Activated T-cell treated with anti-CD3 and anti-CD28 coated beads, Interleukin-2, amount 50 U/mL, for 24 hours (primary cell): ENCODE measurements at regions not wholly inside any gene's neighbourhood (a gene's known extent, or its start where the extent isn't known, plus 50 kb on each side); places are given as distances from the start of the nearest gene placed in this dataset.
"Not testable (repeated sequence)": the region's sequence is repeated elsewhere in the genome, so short reads cannot be mapped to it uniquely, and the experiment has no call there.

Experiments
- DNase-seq: peaks from one replicate; pipeline ENCODE4 v3.0.0-alpha.2; 2020
- H3K27ac Mint-ChIP-seq: 2 replicates; pipeline ENCODE4 v1.8.0; 2020; ENCODE audit warnings: mild to moderate bottlenecking, mixed read lengths
- H3K27me3 Mint-ChIP-seq: 2 replicates; pipeline ENCODE4 v1.8.0; 2020; ENCODE audit warnings: mixed read lengths
- H3K36me3 Mint-ChIP-seq: 2 replicates; pipeline ENCODE4 v1.8.0; 2020; ENCODE audit warnings: low read depth, mixed read lengths
- H3K4me1 Mint-ChIP-seq: 2 replicates; pipeline ENCODE4 v1.8.0; 2020; ENCODE audit warnings: low read depth, mixed read lengths
- H3K4me3 Mint-ChIP-seq: 2 replicates; pipeline ENCODE4 v1.8.0; 2020; ENCODE audit warnings: mild to moderate bottlenecking, moderate library complexity, mixed read lengths
- H3K9me3 Mint-ChIP-seq: 2 replicates; pipeline ENCODE4 v1.8.0; 2020; ENCODE audit warnings: mixed read lengths

GRCh38 chr2:106307860-106308259 lies 113.8 kb upstream of the UXS1 start:
- no peaks in the 10 kb centered on the region for H3K36me3 Mint-ChIP-seq
- DNase-seq: no peak
- no peak overlapping the region for H3K4me3 Mint-ChIP-seq
- no peaks in the 10 kb centered on the region for H3K27me3 Mint-ChIP-seq
- no peaks in the 10 kb centered on the region for H3K9me3 Mint-ChIP-seq
- no peak overlapping the region for H3K27ac Mint-ChIP-seq
- no peaks in the 10 kb centered on the region for H3K4me1 Mint-ChIP-seq

GRCh38 chr2:106306387-106306786 lies 112.3 kb upstream of the UXS1 start:
- H3K4me1 Mint-ChIP-seq: no peaks in the 10 kb centered on the region
- DNase-seq: no peak
- no peak overlapping the region for H3K27ac Mint-ChIP-seq
- H3K4me3 Mint-ChIP-seq: no peak overlapping the region
- no peaks in the 10 kb centered on the region for H3K27me3 Mint-ChIP-seq
- no peaks in the 10 kb centered on the region for H3K9me3 Mint-ChIP-seq
- no peaks in the 10 kb centered on the region for H3K36me3 Mint-ChIP-seq

- H3K9me3 Mint-ChIP-seq: no peaks in the 10 kb centered on the region
- no peaks in the 10 kb centered on the region for H3K36me3 Mint-ChIP-seq
- H3K4me1 Mint-ChIP-seq: no peaks in the 10 kb centered on the region
- H3K4me3 Mint-ChIP-seq: no peak overlapping the region
- H3K27me3 Mint-ChIP-seq: no peaks in the 10 kb centered on the region
- no peak overlapping the region for H3K27ac Mint-ChIP-seq
- no peak for DNase-seq
These were observed 110.6 kb upstream of the UXS1 start for GRCh38 chr2:106304612-106305184.

GRCh38 chr2:106299696-106300095 lies 105.6 kb upstream of the UXS1 start:
- DNase-seq: no peak
- Mint-ChIP-seq H3K27ac (no peak overlapping the region), H3K4me3 (no peak overlapping the region), H3K4me1 (no peaks in the 10 kb centered on the region), H3K36me3 (no peaks in the 10 kb centered on the region), H3K9me3 (no peaks in the 10 kb centered on the region), H3K27me3 (peaks cover 4% of the 10 kb centered on the region)

GRCh38 chr2:106296182-106296815 lies 102.2 kb upstream of the UXS1 start:
- H3K36me3 Mint-ChIP-seq: no peaks in the 10 kb centered on the region
- H3K4me3 Mint-ChIP-seq: no peak overlapping the region
- H3K9me3 Mint-ChIP-seq: no peaks in the 10 kb centered on the region
- H3K27me3 Mint-ChIP-seq: peaks cover 4% of the 10 kb centered on the region
- H3K27ac Mint-ChIP-seq: no peak overlapping the region
- DNase-seq: no peak
- no peaks in the 10 kb centered on the region for H3K4me1 Mint-ChIP-seq

GRCh38 chr2:106294182-106294581 lies 100.1 kb upstream of the UXS1 start:
- Mint-ChIP-seq H3K27ac (no peak overlapping the region), H3K9me3 (no peaks in the 10 kb centered on the region), H3K4me1 (no peaks in the 10 kb centered on the region), H3K27me3 (peaks cover 4% of the 10 kb centered on the region), H3K4me3 (no peak overlapping the region), H3K36me3 (no peaks in the 10 kb centered on the region)
- DNase-seq: no peak

GRCh38 chr2:106293271-106293783 lies 99.2 kb upstream of the UXS1 start:
- Mint-ChIP-seq H3K9me3 (no peaks in the 10 kb centered on the region), H3K36me3 (no peaks in the 10 kb centered on the region), H3K27ac (no peak overlapping the region), H3K27me3 (peaks cover 4% of the 10 kb centered on the region), H3K4me3 (no peak overlapping the region), H3K4me1 (no peaks in the 10 kb centered on the region)
- no peak for DNase-seq

- H3K4me3 Mint-ChIP-seq: no peak overlapping the region
- H3K27me3 Mint-ChIP-seq: peaks cover under 1% of the 10 kb centered on the region
- no peaks in the 10 kb centered on the region for H3K9me3 Mint-ChIP-seq
- no peak overlapping the region for H3K27ac Mint-ChIP-seq
- no peaks in the 10 kb centered on the region for H3K4me1 Mint-ChIP-seq
- no peaks in the 10 kb centered on the region for H3K36me3 Mint-ChIP-seq
- DNase-seq: no peak
These were observed 98.5 kb upstream of the UXS1 start for GRCh38 chr2:106292627-106293026.

GRCh38 chr2:106288873-106289272 lies 94.8 kb upstream of the UXS1 start:
- Mint-ChIP-seq H3K9me3 (no peaks in the 10 kb centered on the region), H3K27ac (no peak overlapping the region), H3K4me3 (no peak overlapping the region), H3K36me3 (no peaks in the 10 kb centered on the region), H3K4me1 (no peaks in the 10 kb centered on the region), H3K27me3 (no peaks in the 10 kb centered on the region)
- DNase-seq: no peak

- Mint-ChIP-seq H3K9me3 (no peaks in the 10 kb centered on the region), H3K4me1 (no peaks in the 10 kb centered on the region)
These were observed 91.2 kb upstream of the UXS1 start for GRCh38 chr2:106285237-106285829.

GRCh38 chr2:106284691-106285202 lies 90.6 kb upstream of the UXS1 start:
- no peaks in the 10 kb centered on the region for H3K4me1 Mint-ChIP-seq
- H3K27me3 Mint-ChIP-seq: peaks cover 12% of the 10 kb centered on the region
- DNase-seq: no peak
- no peak overlapping the region for H3K4me3 Mint-ChIP-seq
- H3K9me3 Mint-ChIP-seq: no peaks in the 10 kb centered on the region
- no peaks in the 10 kb centered on the region for H3K36me3 Mint-ChIP-seq
- H3K27ac Mint-ChIP-seq: no peak overlapping the region

More at GRCh38 chr2:106285237-106285829, 91.2 kb upstream of the UXS1 start:
- H3K36me3 Mint-ChIP-seq: no peaks in the 10 kb centered on the region
- no peak overlapping the region for H3K27ac Mint-ChIP-seq
- H3K27me3 Mint-ChIP-seq: peaks cover 12% of the 10 kb centered on the region
- DNase-seq: no peak
- H3K4me3 Mint-ChIP-seq: no peak overlapping the region

- no peak for DNase-seq
- no peak overlapping the region for H3K4me3 Mint-ChIP-seq
- no peaks in the 10 kb centered on the region for H3K36me3 Mint-ChIP-seq
- H3K4me1 Mint-ChIP-seq: no peaks in the 10 kb centered on the region
- H3K27me3 Mint-ChIP-seq: peaks cover 12% of the 10 kb centered on the region
- H3K9me3 Mint-ChIP-seq: no peaks in the 10 kb centered on the region
- H3K27ac Mint-ChIP-seq: no peak overlapping the region
These were observed 90.2 kb upstream of the UXS1 start for GRCh38 chr2:106284255-106284654.

GRCh38 chr2:106283228-106284152 lies 89.4 kb upstream of the UXS1 start:
- H3K36me3 Mint-ChIP-seq, H3K9me3 Mint-ChIP-seq, DNase-seq, H3K27ac Mint-ChIP-seq, H3K4me3 Mint-ChIP-seq, H3K4me1 Mint-ChIP-seq: not testable (repeated sequence)
- peaks cover 12% of the 10 kb centered on the region for H3K27me3 Mint-ChIP-seq

- Mint-ChIP-seq H3K27ac (no peak overlapping the region), H3K4me3 (no peak overlapping the region), H3K4me1 (no peaks in the 10 kb centered on the region), H3K36me3 (no peaks in the 10 kb centered on the region), H3K9me3 (no peaks in the 10 kb centered on the region), H3K27me3 (peaks cover 12% of the 10 kb centered on the region)
- no peak for DNase-seq
These were observed 88.5 kb upstream of the UXS1 start for GRCh38 chr2:106282462-106283170.
